B cell (primary cell): ENCODE measurements at regions not wholly inside any gene's neighbourhood (a gene's known extent, or its start where the extent isn't known, plus 50 kb on each side); places are given as distances from the start of the nearest gene placed in this dataset.

ENCODE experiments used
- ATAC-seq: fragments of 200-7000 bp; cut with Tn5 transposase; one replicate; pipeline ENCODE4 v1.10.0; 2021; ENCODE audit warnings: low read depth, mild to moderate bottlenecking, moderate number of reproducible peaks, moderate library complexity
- CTCF ChIA-PET: fragments of 350-600 bp; sonication (Branson Sonifier 250); formaldehyde crosslinking; loops from one replicate; lab custom pipeline; 2021; ENCODE audit warnings: antibody characterized with exemption, inconsistent platforms; lab: Charles Lee
- POLR2A ChIA-PET: fragments of 350-600 bp; sonication (Branson Sonifier 250); formaldehyde crosslinking; loops from one replicate; lab custom pipeline; 2021; ENCODE audit warnings: antibody characterized with exemption; lab: Charles Lee
- DNase-seq: peaks from one replicate; pipeline ENCODE4 v3.0.0; 2013
- H2AFZ ChIP-seq: 2 replicates; pipeline ENCODE4 v1.6.1; 2012; ENCODE audit warnings: mild to moderate bottlenecking, low read depth, low read length; ENCODE audit not compliant: insufficient read depth, poor library complexity, severe bottlenecking
- H3K27ac ChIP-seq, 2 donors: 1 replicate in 1 of 2; 2 replicates in 1 of 2; pipeline ENCODE4 v1.5.1; 2012 to 2013; ENCODE audit warnings: low read length in 2 of 2, mild to moderate bottlenecking in 2 of 2, moderate library complexity in 1 of 2
- H3K27me3 ChIP-seq, 4 experiments: fragments of 200-600 bp in 1 of 4; sonication (generic) in 1 of 4; replicated peaks in 1 of 4; 1 replicate in 2 of 4; 2 replicates in 2 of 4; pipeline versions ENCODE4 v1.6.1 to v1.7.0; 2013 to 2016; ENCODE audit warnings: low read length in 3 of 4, mild to moderate bottlenecking in 2 of 4, mixed read lengths in 1 of 4, moderate library complexity in 1 of 4; ENCODE audit not compliant: insufficient read depth in 4 of 4, control insufficient read depth in 3 of 4; ENCODE audit errors: control extremely low read depth in 1 of 4
- H3K36me3 ChIP-seq, 2 experiments: replicated peaks in 1 of 2; 1 replicate in 1 of 2; 2 replicates in 1 of 2; pipeline versions ENCODE4 v1.6.1 to v1.7.1; 2013; ENCODE audit warnings: low read length in 1 of 2; ENCODE audit not compliant: insufficient read depth in 2 of 2, control insufficient read depth in 1 of 2; ENCODE audit errors: control extremely low read depth in 1 of 2, extremely low read depth in 1 of 2
- H3K4me1 ChIP-seq, 2 donors: fragments of 200-600 bp in 1 of 2; sonication (generic) in 1 of 2; 1 replicate in 1 of 2; 2 replicates in 1 of 2; pipeline versions ENCODE4 v1.5.1 to v1.6.1; 2013 to 2017; ENCODE audit warnings: low read length in 2 of 2; ENCODE audit not compliant: control insufficient read depth in 2 of 2, insufficient read depth in 2 of 2
- H3K4me2 ChIP-seq: replicated peaks from 2 replicates; pipeline ENCODE3; 2012; ENCODE audit warnings: mild to moderate bottlenecking, low read depth, low read length; ENCODE audit not compliant: poor library complexity, severe bottlenecking
- H3K4me3 ChIP-seq, 5 experiments: fragments of 200-600 bp in 1 of 5; sonication (generic) in 1 of 5; 1 replicate in 3 of 5; 2 replicates in 2 of 5; pipeline versions ENCODE4 v1.5.1 to v1.7.0; 2011 to 2016; ENCODE audit warnings: low read length in 4 of 5, mild to moderate bottlenecking in 4 of 5, low read depth in 2 of 5, control low read depth in 1 of 5, moderate library complexity in 1 of 5; ENCODE audit not compliant: insufficient read depth in 1 of 5; ENCODE audit errors: control extremely low read depth in 1 of 5, extremely low read depth in 1 of 5
- H3K79me2 ChIP-seq: fragments of 200-600 bp; sonication (generic); one replicate; pipeline ENCODE4 v1.6.0; 2016; ENCODE audit warnings: low read length; ENCODE audit not compliant: control insufficient read depth, insufficient read depth
- H3K9ac ChIP-seq: fragments of 200-600 bp; sonication (generic); 2 replicates; pipeline ENCODE4 v1.6.1; 2017; ENCODE audit warnings: mild to moderate bottlenecking, low read length, moderate library complexity
- H3K9me3 ChIP-seq, 3 donors: one replicate each; pipeline versions ENCODE4 v1.6.1 to v1.7.1; 2013; ENCODE audit warnings: low read length in 2 of 3; ENCODE audit not compliant: control insufficient read depth in 2 of 3, insufficient read depth in 1 of 3; ENCODE audit errors: control extremely low read depth in 1 of 3
- H4K20me1 ChIP-seq: 2 replicates; pipeline ENCODE4 v1.6.0; 2012; ENCODE audit warnings: mild to moderate bottlenecking, low read length; ENCODE audit not compliant: insufficient read depth, control insufficient read depth, poor library complexity, severe bottlenecking
- H3K27ac Mint-ChIP-seq: one replicate; pipeline ENCODE4 v1.8.0; 2021; ENCODE audit warnings: mixed read lengths
- H3K27me3 Mint-ChIP-seq: one replicate; pipeline ENCODE4 v1.8.0; 2021; ENCODE audit warnings: mixed read lengths
- H3K4me1 Mint-ChIP-seq: one replicate; pipeline ENCODE4 v1.8.0; 2021; ENCODE audit warnings: mixed read lengths
- H3K4me3 Mint-ChIP-seq: one replicate; pipeline ENCODE4 v1.8.0; 2021; ENCODE audit warnings: mixed read lengths
- H3K9me3 Mint-ChIP-seq: one replicate; pipeline ENCODE4 v1.8.0; 2022; ENCODE audit warnings: mixed read lengths; ENCODE audit not compliant: insufficient read depth
- EZH2 ChIP-seq: IDR thresholded peaks from 2 replicates; pipeline ENCODE4 v1.6.1; 2012; ENCODE audit warnings: borderline replicate concordance, low read depth, mild to moderate bottlenecking, moderate library complexity, low read length; ENCODE audit not compliant: insufficient read depth, poor library complexity, severe bottlenecking
- WGBS: methylation state at CpG from one replicate; pipeline ENCODE4 v1.1.5; 2013; ENCODE audit warnings: missing lambda C conversion rate; ENCODE audit not compliant: insufficient coverage; 5-methylcytosine and 5-hydroxymethylcytosine counted together
- intact Hi-C: fragments of 100-400 bp; cut with micrococcal nuclease; formaldehyde crosslinking; loops from one replicate; pipeline ENCODE4 v1.10.0; 2022
- TF ChIP-seq, protein P1 (sequence below): fragments of 200-600 bp; IDR thresholded peaks from one replicate; pipeline ENCODE4 v1.8.0; 2022; ENCODE audit warnings: antibody characterized with exemption, mild to moderate bottlenecking

DNA sequence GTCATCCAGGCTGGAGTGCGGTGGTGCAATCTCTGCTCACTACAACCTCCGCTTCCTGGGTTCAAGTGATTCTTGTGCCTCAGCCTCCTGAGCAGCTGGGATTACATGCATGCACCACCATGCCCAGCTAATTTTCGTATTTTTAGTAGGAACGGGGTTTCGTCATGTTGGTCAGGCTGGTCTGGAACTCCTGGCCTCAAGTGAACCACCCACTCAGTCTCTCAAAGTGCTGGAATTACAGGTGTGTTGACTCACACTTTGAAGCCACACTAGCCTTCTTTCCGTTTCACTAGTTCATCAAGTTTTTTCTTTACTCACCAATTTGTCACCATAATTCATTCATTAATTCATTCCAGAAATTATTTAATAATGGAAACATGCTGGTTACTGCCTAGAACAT, 298.4 kb upstream of the MTNR1B start:
- intact Hi-C loops, result no loop called here
- no peaks in the 10 kb centered on the region for H3K4me1 ChIP-seq
- no peak for DNase-seq
- 93% methylated on average over 5 of the region's 6 CpGs for whole genome bisulfite sequencing
- no peak overlapping the region for H3K4me2 ChIP-seq
- H3K79me2 ChIP-seq, result no peaks in the 10 kb centered on the region
- no peaks in the 10 kb centered on the region for H3K27me3 ChIP-seq
- ATAC-seq, result no peak
- no peak overlapping the region for H2AFZ ChIP-seq
- no peaks in the 10 kb centered on the region for H3K36me3 ChIP-seq
- H3K4me3 ChIP-seq, result no peak overlapping the region
- H3K27ac ChIP-seq, result no peak overlapping the region
- no peak overlapping the region for H3K27ac Mint-ChIP-seq
- H3K4me3 Mint-ChIP-seq, result no peak overlapping the region
- TF ChIP-seq EZH2, result no peak
- TF ChIP-seq, protein P1, sequence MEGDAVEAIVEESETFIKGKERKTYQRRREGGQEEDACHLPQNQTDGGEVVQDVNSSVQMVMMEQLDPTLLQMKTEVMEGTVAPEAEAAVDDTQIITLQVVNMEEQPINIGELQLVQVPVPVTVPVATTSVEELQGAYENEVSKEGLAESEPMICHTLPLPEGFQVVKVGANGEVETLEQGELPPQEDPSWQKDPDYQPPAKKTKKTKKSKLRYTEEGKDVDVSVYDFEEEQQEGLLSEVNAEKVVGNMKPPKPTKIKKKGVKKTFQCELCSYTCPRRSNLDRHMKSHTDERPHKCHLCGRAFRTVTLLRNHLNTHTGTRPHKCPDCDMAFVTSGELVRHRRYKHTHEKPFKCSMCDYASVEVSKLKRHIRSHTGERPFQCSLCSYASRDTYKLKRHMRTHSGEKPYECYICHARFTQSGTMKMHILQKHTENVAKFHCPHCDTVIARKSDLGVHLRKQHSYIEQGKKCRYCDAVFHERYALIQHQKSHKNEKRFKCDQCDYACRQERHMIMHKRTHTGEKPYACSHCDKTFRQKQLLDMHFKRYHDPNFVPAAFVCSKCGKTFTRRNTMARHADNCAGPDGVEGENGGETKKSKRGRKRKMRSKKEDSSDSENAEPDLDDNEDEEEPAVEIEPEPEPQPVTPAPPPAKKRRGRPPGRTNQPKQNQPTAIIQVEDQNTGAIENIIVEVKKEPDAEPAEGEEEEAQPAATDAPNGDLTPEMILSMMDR, result no peak
- ChIA-PET POLR2A (no interaction called here), CTCF (no interaction called here)
- H4K20me1 ChIP-seq, result no peaks in the 10 kb centered on the region
- no peaks in the 10 kb centered on the region for H3K27me3 Mint-ChIP-seq
- no peaks in the 10 kb centered on the region for H3K4me1 Mint-ChIP-seq
- H3K9me3 ChIP-seq, result no peaks in the 10 kb centered on the region
- H3K9ac ChIP-seq, result no peak overlapping the region
- H3K9me3 Mint-ChIP-seq, result no peaks in the 10 kb centered on the region

DNA sequence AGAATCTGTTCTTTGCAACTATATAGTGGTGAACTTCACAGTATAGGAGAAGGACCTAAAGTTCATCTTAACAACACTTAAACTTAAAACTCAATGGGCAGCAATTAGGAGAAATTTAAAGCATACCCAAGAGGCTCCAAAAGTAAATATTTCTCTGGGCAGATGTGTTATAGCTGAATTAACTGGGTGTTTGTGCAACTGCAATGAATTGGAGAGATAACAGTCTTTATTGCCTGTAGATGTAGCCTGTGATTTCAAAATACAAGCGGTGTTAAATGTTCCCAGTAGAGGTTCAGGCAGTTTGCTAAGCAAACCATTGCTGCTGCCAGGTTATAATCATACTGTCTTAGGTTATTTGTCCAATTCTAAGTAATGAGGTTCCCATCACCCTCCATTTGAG, 294.1 kb upstream of the MTNR1B start:
- Mint-ChIP-seq H3K27me3 (no peaks in the 10 kb centered on the region), H3K9me3 (peaks cover 8% of the 10 kb centered on the region), H3K4me1 (no peaks in the 10 kb centered on the region), H3K4me3 (no peak overlapping the region), H3K27ac (no peak overlapping the region)
- no peak for ATAC-seq
- Histone ChIP-seq H3K36me3 (no peaks in the 10 kb centered on the region), H3K4me1 (no peaks in the 10 kb centered on the region), H3K4me3 (no peak overlapping the region), H3K9me3 (peaks cover 0 to 10% (median 1%) of the 10 kb centered on the region in 3 donors), H3K27me3 (no peaks in the 10 kb centered on the region), H3K9ac (no peak overlapping the region), H3K4me2 (no peak overlapping the region), H3K79me2 (no peaks in the 10 kb centered on the region), H2AFZ (no peak overlapping the region), H3K27ac (no peak overlapping the region), H4K20me1 (no peaks in the 10 kb centered on the region)
- WGBS, result no CpG with 5 or more reads among the region's 1 CpG
- intact Hi-C loops, result no loop called here
- DNase-seq, result no peak
- TF ChIP-seq, protein P1, result no peak
- TF ChIP-seq EZH2, result no peak
- ChIA-PET CTCF (no interaction called here), POLR2A (no interaction called here)
